IPS-NIHi7 (cell line): ENCODE measurements at regions not wholly inside any gene's neighbourhood (a gene's known extent, or its start where the extent isn't known, plus 50 kb on each side); places are given as distances from the start of the nearest gene placed in this dataset.
"Not testable (repeated sequence)": the region's sequence is repeated elsewhere in the genome, so short reads cannot be mapped to it uniquely, and the experiment has no call there.

Experiments used
- DNase-seq: peaks from one replicate; pipeline ENCODE4 v3.0.0; 2012; ENCODE audit warnings: mixed read lengths; ENCODE audit errors: extremely low spot score

- not testable (repeated sequence) for DNase-seq
Measured at GRCh38 chr9:40930426-40930825, 198.1 kb downstream of the FOXD4L6 start.

DNA sequence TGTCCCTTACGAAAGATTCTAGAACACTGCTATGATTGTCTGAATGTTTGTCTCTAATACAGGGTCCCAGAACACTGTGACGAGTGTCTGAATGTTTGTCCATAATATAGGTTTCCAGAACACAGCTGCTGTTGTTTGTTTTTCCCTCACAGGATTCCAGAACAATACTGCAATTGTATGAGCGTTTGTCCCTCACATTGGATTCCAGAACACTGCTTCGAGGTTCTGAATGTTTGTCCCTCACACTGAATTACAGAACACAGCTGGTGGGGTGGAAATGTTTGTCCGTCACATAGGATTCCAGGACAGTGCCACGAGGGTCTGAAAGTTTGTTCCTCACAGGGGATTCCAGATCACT lies 199.0 kb downstream of the FOXD4L6 start:
- not testable (repeated sequence) for DNase-seq

DNA sequence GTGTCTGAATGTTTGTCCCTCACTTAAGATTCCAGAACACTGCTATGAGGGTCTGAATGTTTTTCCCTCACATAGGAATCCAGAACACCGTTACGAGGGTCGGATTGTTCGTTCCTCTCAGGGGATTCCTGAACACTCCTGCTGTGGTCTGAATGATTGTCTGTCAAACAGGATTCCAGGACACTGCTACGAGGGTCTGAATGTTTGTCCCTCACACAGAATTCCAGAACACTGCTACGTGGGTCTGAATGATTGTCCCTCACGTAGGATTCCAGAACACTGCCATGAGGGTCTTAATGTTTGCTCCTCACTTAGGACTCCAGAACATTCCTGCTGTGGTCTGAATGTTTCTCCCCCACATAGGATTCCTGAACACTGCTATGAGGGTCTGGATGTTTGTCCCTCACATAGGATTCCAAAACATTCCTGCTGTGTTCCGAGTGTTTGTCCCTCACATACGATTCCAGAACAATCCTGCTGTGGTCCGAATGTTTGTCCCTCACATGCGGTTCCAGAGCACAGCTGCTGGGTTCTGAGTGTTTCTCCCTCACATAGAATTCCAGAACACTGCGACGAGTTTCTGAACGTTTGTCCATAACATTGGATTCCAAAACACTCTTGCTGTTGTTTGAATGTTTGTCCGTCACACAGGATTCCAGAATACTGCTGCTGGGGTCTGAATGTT lies 199.5 kb downstream of the FOXD4L6 start:
- no peak for DNase-seq

DNA sequence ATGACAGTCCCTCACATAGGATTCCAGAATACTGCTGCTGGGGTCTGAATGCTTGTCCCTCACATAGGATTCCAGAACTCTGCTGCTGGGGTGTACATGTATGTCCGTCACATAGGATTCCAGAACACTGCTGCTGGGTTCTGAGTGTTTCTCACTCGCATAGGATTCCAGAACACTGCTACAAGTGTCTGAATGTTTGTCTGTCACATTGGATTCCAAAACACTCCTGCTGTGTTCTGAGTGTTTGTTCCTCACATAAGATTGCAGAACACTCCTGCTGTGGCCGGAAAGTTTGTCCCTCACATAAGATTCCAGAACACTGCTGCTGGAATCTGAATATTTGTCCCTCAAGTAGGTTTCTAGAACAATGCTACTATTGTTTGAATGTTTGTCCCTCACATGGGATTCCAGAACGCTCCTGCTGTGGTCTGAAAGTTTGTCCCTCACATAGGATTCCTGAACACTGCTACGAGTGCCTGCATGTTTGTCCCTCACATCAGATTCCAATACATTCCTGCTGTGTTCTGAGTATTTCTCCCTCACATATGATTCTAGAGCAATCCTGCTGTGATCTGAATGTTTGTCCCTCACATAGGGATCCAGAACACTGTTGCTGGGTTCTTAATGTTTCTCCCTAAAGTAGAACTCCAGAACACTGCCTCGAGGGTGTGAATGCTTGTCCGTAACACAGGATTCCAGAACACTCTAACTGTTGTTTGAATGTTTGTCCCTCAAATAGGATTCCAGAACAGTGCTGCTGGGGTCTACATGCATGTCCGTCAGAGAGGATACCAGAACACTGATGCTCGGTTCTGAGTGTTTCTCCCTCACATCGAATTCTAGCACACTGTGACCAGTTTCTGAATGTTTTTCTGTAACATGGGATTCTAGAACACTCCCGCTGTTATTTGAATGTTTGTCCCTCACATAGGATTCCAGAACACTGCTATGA lies 200.4 kb downstream of the FOXD4L6 start:
- no peak for DNase-seq

DNA sequence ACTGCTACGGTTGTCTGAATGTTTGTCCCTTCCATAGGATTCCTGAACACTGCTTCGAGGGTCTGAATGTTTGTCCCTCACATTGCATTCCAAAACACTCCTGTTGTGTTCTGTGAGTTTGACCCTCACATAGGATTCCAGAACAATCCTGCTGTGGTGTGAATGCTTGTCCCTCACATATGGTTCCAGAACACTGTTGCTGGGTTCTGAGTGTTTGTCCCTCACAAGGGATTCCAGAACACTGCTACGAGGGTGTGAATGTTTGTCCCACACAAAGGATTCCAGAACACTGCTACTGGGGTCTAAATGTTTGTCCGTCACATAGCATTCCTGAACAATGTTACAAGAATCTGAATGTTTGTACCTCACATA lies 201.2 kb downstream of the FOXD4L6 start:
- no peak for DNase-seq

DNA sequence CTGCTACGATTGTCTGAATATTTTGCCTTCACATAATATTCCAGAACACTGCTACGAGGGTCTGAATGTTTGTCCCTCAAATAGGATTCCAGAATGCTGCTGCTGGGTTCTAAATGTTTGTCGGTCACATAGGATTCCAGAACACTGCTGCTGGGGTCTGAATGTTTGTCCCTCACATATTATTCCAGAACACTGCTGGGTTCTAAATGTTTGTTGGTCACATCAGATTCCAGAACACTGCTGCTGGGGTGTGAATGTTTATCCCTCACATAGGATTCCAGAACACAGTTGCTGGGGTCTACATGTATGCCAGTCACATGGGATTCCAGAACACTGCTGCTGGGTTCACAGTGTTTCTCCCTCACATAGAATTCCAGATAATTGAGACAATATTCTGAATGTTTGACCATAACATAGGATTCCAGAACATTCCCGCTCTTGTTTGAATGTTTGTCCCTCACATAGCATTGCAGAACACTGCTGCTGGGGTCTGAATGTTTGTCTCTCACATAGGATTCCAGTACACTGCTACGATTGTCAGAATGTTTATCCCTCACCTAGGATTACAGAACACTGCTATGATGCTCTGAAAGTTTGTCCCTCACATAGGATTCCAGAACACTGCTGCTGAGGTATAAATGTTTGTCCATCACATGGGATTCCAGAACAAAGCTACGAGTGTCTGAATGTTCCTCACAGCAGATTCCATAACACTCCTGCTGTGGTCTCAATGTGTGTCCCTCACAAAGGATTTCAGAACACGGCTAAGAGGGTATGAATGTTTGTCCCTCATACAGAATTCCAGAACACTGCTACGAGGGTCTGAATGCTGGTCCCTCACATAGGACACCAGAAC lies 201.8 kb downstream of the FOXD4L6 start:
- DNase-seq = no peak

- DNase-seq = no peak
Measured at GRCh38 chr9:40925149-40925548, 203.3 kb downstream of the FOXD4L6 start.

- not testable (repeated sequence) for DNase-seq
Measured at GRCh38 chr9:40916399-40916783, 212.1 kb downstream of the FOXD4L6 start.

DNA sequence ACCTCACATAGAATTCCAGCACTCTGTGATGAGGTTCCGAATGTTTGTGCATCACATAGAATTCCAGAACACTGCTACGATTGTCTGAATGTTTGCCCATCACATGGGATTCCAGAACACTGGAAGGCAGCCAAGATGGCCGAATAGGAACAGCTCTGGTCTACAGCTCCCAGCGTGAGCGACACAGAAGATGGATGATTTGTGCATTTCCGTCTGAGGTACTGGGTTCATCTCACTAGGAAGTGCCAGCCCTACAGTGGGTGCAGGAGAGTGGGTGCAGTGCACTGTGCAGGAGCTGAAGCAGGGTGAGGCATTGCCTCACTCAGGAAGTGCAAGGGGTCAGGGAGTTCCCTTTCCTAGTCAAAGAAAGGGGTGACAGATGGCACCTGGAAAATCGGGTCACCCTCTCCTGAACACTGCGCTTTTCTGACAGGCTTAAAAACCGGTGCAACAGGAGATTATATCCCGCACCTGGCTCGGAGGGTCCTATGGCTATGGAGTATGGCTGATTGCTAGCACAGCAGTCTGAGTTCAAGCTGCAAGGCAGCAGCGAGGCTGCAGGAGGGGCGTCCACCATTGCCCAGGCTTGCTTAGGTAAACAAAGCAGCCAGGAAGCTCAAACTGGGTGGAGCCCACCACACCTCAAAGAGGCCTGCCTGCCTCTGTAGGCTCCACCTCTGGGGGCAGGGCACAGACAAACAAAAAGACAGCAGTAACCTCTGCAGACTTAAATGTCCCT lies 212.7 kb downstream of the FOXD4L6 start:
- DNase-seq = not testable (repeated sequence)

GRCh38 chr9:40914772-40915659 lies 213.5 kb downstream of the FOXD4L6 start:
- DNase-seq = no peak

GRCh38 chr9:40913928-40914673 lies 214.4 kb downstream of the FOXD4L6 start:
- DNase-seq = no peak

DNA sequence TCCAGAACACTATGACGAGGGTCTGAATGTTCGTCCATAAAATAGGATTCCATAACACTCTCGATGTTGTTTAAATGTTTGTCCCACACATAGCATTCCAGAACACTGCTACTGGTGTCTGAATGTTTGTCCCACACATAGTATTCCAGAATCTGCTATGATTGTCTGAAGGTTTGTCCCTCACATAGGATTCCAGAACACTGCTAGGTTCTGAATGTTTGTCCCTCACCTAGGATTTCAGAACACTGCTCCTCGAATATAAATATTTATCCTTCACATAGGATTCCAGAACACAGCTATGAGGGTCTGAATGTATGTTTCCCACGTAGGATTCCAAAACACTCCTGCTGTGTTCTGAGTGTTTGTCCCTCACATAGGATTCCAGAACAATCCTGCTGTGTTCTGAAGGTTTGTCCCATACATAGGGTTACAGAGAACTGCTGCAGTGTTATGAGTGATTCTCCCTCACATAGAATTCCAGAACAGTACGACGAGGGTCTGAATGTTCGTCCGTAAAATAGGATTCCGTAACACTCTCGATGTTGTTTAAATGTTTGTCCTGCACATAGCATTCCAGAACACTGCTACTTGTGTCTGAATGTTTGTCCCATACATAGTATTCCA lies 215.3 kb downstream of the FOXD4L6 start:
- no peak for DNase-seq

- DNase-seq = not testable (repeated sequence)
Measured at GRCh38 chr9:40912679-40913078, 215.8 kb downstream of the FOXD4L6 start.

- DNase-seq = no peak
Measured at GRCh38 chr9:40911647-40912046, 216.8 kb downstream of the FOXD4L6 start.

DNA sequence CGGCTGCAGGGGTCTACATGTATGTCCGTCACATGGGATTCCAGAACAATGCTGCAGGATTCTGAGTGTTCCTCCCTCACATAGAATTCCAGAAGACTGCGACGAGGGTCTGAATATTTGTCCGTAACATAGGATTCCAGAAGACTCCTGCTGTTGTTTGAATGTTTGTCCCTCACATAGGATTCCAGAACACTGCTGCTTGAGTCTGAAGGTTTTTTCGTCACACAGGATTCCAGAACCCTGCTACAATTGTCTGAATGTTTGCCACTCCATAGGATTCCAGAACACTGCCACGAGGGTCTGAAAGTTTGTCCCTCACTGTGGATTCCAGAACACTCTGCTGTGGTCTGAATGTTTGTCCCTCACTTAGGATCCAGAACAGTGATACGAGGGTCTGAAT lies 217.5 kb downstream of the FOXD4L6 start:
- not testable (repeated sequence) for DNase-seq

DNA sequence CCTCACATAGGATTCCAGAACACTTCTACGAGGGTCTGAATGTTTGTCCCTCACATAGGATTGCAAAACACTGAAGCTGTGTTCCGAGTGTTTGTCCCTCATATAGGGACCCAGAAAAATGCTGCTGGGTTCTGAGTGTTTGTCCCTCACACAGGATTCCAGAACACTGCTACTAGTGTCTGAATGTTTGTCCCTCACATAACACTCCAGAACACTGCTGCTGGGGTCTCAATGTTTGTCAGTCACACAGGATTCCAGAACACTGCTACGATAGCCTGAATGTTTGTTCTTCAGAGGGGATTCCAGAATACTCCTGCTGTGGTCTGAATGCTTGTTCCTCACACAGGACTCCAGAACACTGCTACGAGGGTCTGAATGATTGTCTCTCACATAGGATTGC lies 218.7 kb downstream of the FOXD4L6 start:
- DNase-seq = no peak

DNA sequence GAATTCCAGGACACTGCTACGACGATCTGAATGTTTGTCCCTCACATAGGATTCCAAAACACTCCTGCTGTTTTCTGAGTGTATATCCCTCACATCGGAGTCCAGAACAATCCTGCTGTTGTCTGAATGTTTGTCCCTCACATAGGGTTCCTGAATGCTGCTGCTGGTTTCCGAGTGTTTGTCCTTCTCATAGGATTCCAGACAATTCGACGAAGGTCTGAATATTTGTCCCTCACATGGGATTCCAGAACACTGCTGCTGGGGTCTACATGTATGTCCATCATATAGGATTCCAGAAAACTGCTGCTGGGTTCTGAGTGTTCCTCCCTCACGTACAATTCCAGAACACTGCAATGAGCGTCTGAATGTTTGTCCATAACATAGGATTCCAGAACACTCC lies 219.4 kb downstream of the FOXD4L6 start:
- not testable (repeated sequence) for DNase-seq

GRCh38 chr9:40907657-40908624 lies 220.5 kb downstream of the FOXD4L6 start:
- DNase-seq = no peak
